ENCODE measurements at regions not wholly inside any gene's neighbourhood (a gene's known extent, or its start where the extent isn't known, plus 50 kb on each side); places are given as distances from the start of the nearest gene placed in this dataset.
A peak's percentile ranks its signal among the peaks of the same experiment; 100 is the strongest.

- no peak for DNase-seq
Observed at GRCh38 chr19:30722186-30722585, 350.0 kb downstream of the ZNF536 start.

DNA sequence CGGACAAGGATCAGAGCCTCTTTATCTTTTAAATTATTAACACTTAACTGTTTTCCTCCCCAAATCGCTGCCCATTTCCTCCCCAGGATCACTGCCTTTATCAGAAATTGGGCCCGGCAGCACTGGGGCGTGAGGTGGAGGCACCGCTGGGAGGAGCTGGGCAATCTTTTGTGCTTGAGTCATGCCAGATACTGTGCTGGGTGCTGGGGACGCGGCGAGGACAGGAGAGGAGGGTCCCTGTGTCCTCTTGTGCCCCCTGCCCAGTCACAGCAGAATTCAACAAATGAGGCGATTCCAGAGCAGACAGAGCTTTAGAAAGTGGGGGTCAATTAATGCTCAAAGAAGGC is 347.8 kb downstream of the ZNF536 start:
- no peak for DNase-seq

DNA sequence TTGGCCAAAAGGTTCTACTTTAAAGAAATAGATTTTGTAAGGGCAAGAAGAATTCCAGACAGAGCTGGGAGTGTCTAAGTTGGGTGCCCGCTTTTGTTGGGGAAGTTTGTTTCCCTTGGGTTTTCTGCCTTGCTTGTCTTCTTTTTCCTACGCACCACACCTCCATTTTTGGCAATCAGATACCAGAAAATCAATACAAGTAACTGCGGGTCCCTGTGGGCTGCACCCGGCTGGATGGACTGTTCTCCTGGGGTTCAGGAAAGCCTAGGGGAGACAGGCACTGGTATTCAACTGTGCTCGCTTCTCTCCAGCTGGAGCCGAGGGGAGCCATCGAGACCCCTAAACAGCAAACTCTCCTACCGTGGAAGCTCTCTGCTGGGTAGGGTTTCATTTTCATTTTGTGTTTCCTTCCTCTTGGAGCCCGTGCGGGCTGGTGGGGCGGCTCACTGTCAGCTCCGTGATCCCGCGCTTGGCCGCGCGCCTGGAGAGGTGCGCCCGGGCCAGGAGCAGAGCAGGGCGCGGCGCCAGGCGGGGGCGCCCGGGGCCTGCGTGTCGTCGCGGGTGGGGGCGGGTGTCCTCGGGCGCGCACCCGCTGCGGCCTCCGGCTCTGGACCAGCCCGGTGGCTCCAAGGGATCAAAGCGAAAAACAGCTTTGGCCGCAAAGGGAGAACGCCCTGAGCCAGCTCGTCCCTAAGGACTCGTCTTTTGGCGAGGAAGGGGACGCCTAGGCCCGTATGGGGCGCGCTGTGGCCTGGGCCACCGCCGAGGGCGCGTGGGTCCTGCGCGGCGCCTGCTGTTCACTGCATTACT is 347.2 kb downstream of the ZNF536 start:
- DNase-seq, result peak in 1 of 2 donors; percentile 19

GRCh38 chr19:30718707-30719106 is 346.5 kb downstream of the ZNF536 start:
- no peak for DNase-seq

- DNase-seq, result no peak
Observed at GRCh38 chr19:30718014-30718413, 345.8 kb downstream of the ZNF536 start.

GRCh38 chr19:30717381-30717780 is 345.2 kb downstream of the ZNF536 start:
- DNase-seq, result no peak

- no peak for DNase-seq
Observed at GRCh38 chr19:30712431-30713337, 340.5 kb downstream of the ZNF536 start.

- DNase-seq, result no peak
Observed at GRCh38 chr19:30711826-30712225, 339.6 kb downstream of the ZNF536 start.

- DNase-seq, result no peak
Observed at GRCh38 chr19:30711296-30711695, 339.1 kb downstream of the ZNF536 start.

GRCh38 chr19:30710721-30711120 is 338.5 kb downstream of the ZNF536 start:
- no peak for DNase-seq

DNA sequence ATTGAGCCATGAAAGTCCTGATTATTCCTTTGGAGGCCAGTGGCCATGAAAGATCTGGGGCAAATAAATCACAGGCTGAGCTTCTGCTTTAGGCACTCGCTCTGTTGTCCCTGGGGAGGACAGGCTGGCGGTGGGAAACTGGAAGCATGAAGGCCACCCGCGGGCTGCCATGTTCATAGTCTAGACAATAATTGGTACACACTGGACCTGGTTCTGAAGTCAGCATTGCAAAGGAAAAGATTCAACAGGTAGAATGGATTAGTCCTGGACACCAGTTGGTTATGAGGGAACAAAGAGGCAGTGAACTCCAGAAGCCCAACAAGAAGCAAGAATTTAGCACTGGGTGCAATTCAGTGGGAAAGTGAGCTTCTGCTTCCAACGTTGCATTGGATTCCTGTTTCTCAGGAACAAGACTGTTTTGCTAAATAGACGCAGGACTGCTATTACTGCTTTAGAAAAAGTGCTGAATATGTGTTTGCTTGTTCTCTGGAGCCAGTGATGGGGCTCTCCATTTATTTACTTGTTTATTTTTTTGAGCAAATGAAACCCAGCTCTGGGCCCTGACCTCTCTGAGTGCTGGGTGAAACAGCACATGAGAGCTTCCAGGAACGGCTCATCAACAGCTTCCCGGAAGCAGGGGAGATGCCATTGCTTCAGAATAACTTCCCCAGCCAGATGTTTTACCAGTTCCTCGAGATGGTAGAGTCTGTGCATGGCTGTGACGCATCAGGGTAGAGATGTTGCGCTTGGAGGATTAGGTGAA is 336.4 kb downstream of the ZNF536 start:
- DNase-seq, result no peak

DNA sequence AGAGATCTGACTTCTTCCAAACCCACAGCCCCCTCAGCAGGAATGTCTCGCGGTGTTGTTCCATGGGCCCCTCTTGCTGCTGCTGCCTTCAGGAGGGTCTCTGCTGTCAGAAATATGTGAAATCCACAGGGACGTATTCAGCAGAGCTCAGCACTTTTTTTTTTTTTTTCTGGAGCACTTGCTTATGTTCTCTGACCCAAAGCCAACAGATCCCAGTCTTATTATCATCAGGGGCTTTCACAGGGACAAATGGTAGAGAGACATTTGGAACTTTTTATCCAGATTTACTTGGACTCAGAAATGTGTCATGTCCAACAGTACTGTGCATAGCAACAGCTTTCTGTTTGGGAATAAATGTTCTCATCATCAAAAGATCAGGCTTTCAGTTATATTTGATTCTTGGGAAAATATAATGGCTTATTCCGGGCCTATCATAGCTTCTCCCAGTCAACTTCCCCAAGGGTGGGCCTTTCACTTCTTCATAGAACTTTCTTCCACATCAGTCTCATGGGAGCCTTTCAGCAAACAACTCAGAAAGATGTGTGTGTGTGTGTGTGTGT is 332.7 kb downstream of the ZNF536 start:
- DNase-seq, result no peak

- no peak for DNase-seq
Observed at GRCh38 chr19:30703645-30704044, 331.5 kb downstream of the ZNF536 start.

DNA sequence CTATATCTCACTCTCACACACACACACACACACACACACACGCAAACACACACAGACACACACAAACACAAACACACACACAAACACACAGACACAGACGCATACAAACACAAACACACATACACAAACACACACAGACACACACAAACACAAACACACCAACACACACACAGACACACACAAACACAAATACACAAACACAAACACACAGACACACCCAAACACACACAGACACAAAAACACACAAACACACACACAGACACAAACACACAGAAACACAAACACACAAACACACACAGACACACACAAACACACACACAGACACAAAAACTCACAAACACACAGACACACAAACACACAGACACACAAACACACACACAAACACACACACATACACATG is 329.0 kb downstream of the ZNF536 start:
- no peak for DNase-seq

- no peak for DNase-seq
Observed at GRCh38 chr19:30699871-30700280, 327.7 kb downstream of the ZNF536 start.

DNA sequence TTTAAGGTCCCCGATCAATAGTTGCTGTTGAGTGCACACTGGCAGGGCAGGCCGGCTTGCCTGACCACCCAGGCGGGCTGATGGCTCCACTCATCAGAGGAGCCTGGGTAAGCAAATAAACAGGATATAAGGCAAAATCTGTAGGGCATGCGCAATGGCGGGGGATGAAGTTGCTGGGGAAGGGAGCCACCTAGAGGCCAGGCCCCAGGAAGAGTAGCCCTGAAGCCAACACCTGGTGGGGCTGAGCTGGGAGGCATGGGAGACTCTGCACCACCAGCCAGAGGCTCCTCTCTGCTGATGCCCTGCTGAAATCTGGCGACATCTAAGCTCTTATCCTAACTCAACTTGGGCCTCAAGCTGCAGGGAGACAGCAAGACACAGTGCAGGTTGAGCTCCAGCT is 324.3 kb downstream of the ZNF536 start:
- no peak for DNase-seq

DNA sequence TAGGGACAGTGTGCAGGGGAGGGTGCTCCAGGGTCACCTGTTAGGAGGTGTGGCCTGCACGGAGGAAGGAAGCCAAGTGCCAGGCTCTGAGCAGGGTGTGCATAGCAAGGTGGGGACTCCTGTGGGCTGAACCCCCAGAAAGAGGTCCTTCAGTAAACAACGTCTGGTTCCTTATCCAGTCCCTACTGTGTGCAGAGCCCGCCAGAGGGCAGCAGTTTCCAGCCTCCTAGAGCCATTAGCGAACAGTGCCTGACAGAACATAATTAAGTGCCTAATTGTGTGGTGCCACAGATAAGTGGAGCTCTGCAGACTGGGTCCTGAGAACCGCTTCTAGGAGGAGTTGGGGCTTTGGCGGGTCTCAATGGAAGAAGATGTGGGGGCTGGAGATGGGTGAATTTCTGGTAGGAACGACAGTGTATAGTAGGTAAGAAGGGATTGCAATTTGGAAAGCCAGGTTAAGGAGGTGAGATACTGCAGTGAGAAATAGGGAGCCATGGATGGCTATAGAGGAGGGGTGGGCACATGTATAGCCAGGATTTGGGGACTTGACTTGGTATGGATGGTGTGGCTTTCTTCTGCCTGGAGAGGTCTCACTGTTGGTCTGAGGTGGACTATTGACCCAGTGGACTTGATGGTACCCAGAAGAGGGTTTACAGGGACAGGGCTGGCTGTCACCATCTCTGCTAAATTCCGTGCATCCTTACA is 323.1 kb downstream of the ZNF536 start:
- no peak for DNase-seq

DNA sequence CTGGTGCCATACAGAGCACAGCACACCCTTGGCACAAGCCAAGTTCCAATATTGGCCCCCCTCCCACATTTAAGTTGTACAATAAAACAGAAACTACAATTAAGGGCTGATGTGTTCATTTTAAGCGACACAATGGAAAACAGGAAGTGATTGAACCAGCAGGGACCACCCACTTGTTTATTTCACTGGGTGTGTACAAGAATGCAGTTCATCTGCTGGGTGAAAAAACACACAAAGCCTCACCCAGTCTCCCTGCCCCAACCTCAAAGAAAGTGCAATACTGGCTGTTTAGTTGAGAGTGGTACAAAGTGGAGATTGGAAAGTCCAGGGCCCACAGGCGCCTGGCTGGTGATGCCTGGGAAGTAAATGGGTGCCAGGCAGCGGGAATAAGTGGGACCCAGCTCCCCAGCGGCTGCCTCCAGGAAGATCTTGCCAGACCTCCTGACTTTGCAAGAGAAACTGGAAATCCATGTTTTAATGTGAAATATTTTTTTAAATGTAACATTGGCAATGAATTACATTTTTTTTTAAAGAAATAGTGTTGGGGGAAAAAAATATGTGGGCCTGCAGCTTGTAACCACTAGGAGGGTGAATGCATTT is 322.1 kb downstream of the ZNF536 start:
- DNase-seq, result no peak

- no peak for DNase-seq
Observed at GRCh38 chr19:30692879-30693503, 320.8 kb downstream of the ZNF536 start.

DNA sequence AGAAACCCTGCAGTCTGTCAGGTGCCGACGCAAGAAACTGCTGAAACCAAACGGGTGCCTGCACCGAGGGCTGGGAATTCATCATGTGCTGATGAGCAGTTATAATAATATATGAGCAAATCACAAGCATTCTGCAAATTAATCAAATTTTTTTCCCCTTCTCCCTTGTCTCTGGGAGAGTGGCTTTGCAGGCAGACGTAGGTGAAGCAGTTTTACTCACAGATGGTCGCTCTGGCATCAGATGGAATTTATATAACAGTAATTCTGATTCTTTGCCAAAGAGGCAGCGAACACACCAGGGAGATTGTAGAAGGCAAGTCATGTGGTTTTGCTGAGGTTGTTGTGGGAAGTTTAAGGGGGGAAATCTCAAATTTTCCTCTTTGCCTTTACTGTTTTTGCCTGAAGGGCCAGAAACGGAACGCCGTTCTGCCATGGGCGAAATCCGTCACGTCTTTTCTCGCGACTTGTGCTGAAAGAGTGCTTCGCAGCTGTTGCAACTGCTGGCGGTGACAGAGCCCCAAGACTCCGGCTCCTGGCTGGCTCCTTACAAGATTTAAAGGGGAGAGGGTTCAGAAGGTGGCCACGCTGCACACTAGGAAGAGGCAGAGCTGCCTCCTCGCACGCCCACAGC is 320.1 kb downstream of the ZNF536 start:
- no peak for DNase-seq

- DNase-seq, result no peak
Observed at GRCh38 chr19:30691819-30692166, 319.6 kb downstream of the ZNF536 start.
